NB4 (cell line): ENCODE measurements at regions not wholly inside any gene's neighbourhood (a gene's known extent, or its start where the extent isn't known, plus 50 kb on each side); places are given as distances from the start of the nearest gene placed in this dataset.

Source experiments
- CTCF ChIP-seq: IDR thresholded peaks from one replicate; pipeline ENCODE4 v1.5.1; 2012; ENCODE audit warnings: low read depth, low read length
- MAX ChIP-seq: IDR thresholded peaks from 2 replicates; pipeline ENCODE4 v1.6.1; 2011; ENCODE audit warnings: low read depth, low read length
- MYC ChIP-seq: IDR thresholded peaks from 2 replicates; pipeline ENCODE4 v1.6.1; 2011; ENCODE audit warnings: low read depth, low read length
- POLR2A ChIP-seq: IDR thresholded peaks from 2 replicates; pipeline ENCODE4 v1.6.1; 2011; ENCODE audit warnings: mild to moderate bottlenecking; ENCODE audit not compliant: insufficient read length; ENCODE audit errors: extremely low read depth

- TF ChIP-seq CTCF, result peak; percentile 8
- no peak for TF ChIP-seq POLR2A
- no peak for TF ChIP-seq MAX
- no peak for TF ChIP-seq MYC
These were observed 83.4 kb upstream of the GSE1 start for GRCh38 chr16:85529489-85530369.
